ENCODE measurements at regions not wholly inside any gene's neighbourhood (a gene's known extent, or its start where the extent isn't known, plus 50 kb on each side); places are given as distances from the start of the nearest gene placed in this dataset.
"Not testable (repeated sequence)": the region's sequence is repeated elsewhere in the genome, so short reads cannot be mapped to it uniquely, and the experiment has no call there.

DNA sequence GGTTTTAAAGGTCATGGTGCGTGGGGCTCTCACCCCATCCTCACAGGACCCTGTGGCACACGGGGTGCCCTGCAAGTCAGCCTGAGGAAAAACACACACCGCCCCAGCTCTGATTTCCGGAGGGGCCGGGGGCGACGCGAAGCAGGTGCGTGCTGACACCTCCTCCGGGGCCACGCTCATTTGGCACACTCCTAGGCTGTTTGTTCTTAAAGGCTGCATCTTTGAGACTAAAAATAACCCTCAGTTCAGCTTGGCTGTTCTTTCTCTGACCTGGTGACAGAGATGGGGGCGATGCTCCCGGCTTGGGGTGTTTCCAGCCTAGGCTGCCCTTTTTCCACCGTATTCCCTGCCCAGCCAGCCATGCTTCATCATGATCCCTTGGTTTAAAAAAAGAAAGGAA lies 141.5 kb upstream of the TPM1 start:
- no peak for DNase-seq
- no peaks in the 10 kb centered on the region for H3K9me3 ChIP-seq
- no peak overlapping the region for H3K4me3 ChIP-seq
- H3K36me3 ChIP-seq = no peaks in the 10 kb centered on the region
- H3K27me3 ChIP-seq = no peaks in the 10 kb centered on the region

DNA sequence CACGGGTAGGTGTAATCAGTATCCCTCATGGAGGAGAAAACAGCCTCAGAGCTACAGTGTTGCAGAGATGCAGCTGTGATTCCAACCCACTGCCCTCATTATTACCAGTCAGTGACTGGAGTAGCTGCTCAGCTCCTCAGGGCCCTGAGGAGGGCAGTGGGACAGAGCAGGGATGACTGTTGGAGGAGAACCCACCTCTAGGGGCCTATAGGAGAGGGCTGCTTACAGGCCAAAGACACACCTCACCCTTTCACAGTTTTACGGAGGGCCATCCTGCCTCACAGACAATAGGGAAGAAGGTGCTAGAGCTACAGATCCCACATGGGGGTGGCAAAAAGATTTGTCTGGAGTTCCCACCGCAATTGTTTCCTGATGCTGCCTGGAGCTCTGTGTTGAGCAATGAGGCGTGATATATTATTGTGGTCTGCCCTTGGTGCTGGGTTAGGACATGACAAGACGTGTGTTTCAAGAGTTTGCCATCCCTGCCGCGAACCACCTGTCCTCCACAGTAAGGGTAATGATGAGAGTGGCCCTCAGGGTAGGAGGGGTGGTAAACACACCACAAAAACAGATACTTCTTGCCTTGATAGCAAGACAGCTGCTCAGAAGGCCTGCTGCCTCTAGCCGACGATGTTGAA lies 140.5 kb upstream of the TPM1 start:
- H3K4me3 ChIP-seq = no peak overlapping the region
- DNase-seq = no peak
- H3K27me3 ChIP-seq = no peaks in the 10 kb centered on the region

DNA sequence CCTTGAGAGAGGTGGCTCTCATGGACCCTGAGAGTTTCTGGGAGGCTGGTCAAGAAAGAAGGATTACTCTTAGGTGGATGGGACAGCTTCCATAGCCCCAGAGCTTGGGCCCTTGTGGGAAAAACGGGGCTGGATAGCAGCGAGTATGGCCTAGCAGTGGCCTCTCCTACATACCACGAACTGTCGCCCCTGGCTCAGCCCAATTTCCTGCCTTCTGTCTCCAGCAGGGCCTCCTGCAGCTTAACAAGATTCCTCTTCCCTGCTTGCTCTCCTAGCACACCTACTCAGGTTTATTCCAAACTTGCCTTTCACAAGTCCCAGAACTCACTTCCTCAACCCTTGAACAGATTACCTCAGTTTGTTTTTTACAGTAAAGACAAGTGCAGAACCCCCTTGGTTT lies 139.7 kb upstream of the TPM1 start:
- DNase-seq = no peak
- Histone ChIP-seq H3K4me3 (no peak overlapping the region), H3K27me3 (no peaks in the 10 kb centered on the region)

More for the DNA sequence above, 140.5 kb upstream of the TPM1 start:
- no peaks in the 10 kb centered on the region for H3K36me3 ChIP-seq
- no peaks in the 10 kb centered on the region for H3K9me3 ChIP-seq

DNA sequence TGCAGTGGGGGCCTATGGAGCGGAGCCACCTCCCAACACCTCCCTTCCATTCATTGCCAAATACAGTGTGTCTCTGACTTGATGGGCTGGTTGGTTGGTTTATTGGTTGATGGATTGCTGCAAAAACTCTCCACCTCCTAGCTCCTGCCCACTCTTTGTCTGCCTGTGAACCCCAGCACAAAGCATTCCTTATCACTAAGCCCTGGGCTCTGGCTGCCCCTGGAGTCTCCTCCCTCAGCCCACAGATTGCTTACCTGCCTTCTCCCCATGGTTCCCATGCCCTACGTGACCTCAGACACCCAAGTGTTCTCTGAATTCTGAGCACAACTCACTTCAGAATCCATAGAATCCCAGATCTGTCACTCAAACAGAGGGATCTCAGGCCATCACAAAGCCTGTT lies 139.1 kb upstream of the TPM1 start:
- no peak for DNase-seq
- Histone ChIP-seq H3K9me3 (no peaks in the 10 kb centered on the region), H3K27me3 (no peaks in the 10 kb centered on the region), H3K4me3 (no peak overlapping the region), H3K36me3 (no peaks in the 10 kb centered on the region)

More for the DNA sequence above, 139.7 kb upstream of the TPM1 start:
- Histone ChIP-seq H3K36me3 (no peaks in the 10 kb centered on the region), H3K9me3 (no peaks in the 10 kb centered on the region)

DNA sequence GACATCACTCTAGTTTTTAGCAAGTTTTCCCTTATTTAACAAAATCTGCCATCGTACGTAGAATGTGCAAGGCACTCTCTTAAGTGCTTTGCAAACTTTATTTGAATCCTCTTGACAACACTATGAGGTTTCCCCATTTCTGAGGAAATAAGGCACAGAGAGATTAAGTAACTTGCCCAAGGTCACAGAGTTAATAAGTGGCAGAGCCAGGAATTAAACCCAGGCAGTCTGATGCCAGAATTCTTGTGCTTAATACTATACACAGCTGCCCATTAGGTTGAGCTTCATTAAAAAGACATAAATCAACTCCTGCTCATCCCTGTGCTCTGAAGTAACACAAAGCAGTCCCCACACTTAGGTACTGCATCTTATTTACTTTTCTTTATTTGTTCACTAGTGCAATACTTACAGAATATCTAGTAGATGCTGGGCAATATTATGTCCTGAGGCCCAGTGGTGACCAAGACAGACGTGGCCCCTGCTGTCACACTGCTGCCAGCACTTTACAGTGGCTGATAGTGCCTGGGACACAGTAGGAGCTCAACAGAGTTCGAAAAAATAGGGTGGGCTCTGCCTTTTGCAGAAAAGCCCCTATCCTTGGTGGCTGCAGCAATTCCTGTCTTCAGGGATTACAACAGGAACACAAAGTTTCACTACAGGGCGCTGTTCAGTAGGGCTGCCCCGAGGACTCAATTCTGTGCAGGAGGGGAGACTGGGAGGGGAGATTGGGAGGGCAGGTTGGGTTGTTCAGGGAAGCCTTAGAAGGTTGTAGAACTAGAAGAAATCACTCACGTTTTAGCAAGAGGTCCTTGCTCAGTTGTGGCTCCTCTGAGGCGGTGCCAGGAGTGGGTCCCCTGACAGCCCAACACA lies 138.3 kb upstream of the TPM1 start:
- no peaks in the 10 kb centered on the region for H3K9me3 ChIP-seq
- no peak overlapping the region for H3K4me3 ChIP-seq
- no peaks in the 10 kb centered on the region for H3K36me3 ChIP-seq
- no peaks in the 10 kb centered on the region for H3K27me3 ChIP-seq
- no peak for DNase-seq

DNA sequence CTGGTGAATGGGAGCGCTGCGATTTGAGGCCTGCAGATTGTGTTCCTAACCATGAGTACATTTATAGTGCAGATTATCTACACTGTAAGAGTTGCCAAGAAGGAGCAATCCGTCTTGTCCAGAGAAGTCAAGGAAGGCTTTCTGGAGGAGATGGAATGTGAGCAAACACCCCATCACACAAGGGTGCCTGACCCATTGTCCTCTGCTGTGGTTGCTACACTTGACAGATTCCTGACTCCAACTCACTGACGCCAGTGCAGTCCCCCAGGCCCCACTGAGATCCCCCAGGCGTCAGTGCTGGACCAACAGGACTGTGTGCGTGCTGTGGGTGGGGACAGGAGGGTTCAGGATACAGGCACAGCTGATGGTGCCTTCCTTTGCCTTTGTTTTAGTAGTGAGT lies 135.9 kb upstream of the TPM1 start:
- H3K36me3 ChIP-seq = no peaks in the 10 kb centered on the region
- DNase-seq = no peak
- no peaks in the 10 kb centered on the region for H3K27me3 ChIP-seq
- no peaks in the 10 kb centered on the region for H3K9me3 ChIP-seq
- H3K4me3 ChIP-seq = no peak overlapping the region

DNA sequence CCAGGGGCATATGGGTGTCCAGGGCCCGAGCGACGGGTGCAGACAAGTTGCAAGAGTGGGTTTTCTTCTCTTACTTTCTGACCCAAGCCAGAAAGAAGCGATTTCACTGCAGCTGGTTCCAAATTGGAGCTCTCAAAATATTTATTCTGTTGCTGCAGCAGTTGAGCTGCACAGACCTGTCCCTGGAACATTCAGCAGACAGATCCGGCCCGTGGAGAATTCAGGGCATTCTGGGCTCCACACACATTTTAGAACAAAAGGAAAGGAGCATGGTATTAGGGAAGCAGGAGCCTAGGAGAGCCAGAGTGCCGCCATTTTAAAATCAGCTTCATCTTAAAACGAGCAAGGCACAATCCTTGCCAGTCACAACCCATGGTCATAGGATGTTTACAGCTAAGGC lies 135.3 kb upstream of the TPM1 start:
- DNase-seq = no peak
- H3K9me3 ChIP-seq = no peaks in the 10 kb centered on the region

DNA sequence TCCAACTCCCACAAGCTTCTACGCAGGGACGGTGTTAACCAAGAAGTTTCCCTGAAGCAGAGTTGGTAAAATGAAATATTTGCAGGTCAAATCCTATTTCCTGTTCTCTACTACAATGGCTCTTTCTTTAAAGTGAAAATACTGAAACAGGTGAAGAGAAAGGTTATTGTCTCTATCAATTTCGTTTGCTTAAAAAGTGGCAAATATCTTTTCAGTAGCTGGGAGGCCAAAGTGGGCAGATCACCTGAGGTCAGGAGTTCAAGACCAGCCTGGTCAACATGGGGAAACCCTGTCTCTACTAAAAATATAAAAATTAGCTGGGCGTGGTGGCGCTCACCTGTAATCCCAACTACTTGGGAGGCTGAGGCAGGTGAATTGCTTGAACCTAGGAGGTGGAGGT lies 134.2 kb upstream of the TPM1 start:
- H3K36me3 ChIP-seq, H3K27me3 ChIP-seq, H3K9me3 ChIP-seq, H3K4me3 ChIP-seq, DNase-seq: not testable (repeated sequence)

More for the DNA sequence above, 135.3 kb upstream of the TPM1 start:
- no peaks in the 10 kb centered on the region for H3K27me3 ChIP-seq
- H3K36me3 ChIP-seq = no peaks in the 10 kb centered on the region
- no peak overlapping the region for H3K4me3 ChIP-seq

DNA sequence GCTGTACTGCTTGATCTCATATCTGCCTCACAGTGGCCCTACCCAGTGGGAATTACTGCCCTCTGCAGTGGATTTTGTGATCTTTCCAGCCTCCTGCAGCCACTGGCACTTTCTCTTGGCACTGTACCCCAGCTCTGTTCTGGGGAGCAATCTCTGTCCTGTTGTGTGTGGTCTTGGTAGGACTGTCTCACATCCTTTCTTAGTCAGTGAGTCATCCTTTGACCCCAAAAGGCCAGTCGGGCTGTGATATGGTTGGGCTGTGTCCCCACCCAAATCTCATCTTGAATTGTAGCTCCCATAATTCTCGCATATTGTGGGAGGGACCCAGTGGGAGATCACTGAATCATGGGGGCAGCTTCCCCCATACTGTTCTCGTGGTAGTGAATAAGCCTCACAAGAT lies 133.3 kb upstream of the TPM1 start:
- no peaks in the 10 kb centered on the region for H3K36me3 ChIP-seq
- no peak for DNase-seq
- no peaks in the 10 kb centered on the region for H3K9me3 ChIP-seq
- no peaks in the 10 kb centered on the region for H3K27me3 ChIP-seq
- no peak overlapping the region for H3K4me3 ChIP-seq

DNA sequence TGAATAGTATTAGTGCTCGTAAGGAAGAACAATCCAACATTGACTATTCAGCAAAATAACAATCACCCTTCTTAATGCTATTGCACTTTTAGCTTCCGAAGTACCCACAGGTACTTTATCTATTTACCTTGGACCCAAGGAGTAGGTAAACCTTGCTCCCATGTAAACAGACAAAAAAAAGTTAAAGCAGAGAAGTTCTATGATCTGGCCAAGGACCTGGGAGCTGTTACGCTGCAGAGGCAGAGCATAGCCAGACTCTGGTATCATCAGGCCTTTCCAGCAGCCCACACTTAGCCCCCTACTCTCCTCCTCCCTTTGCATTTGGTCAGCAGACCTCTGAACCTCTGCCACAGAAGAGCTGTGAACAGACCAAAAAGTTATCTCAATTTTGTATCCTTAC lies 130.3 kb upstream of the TPM1 start:
- no peak overlapping the region for H3K4me3 ChIP-seq
- H3K9me3 ChIP-seq = no peaks in the 10 kb centered on the region; the same call in none of the 2 replicates
- no peaks in the 10 kb centered on the region for H3K27me3 ChIP-seq
- no peak for DNase-seq
- H3K36me3 ChIP-seq = no peaks in the 10 kb centered on the region

DNA sequence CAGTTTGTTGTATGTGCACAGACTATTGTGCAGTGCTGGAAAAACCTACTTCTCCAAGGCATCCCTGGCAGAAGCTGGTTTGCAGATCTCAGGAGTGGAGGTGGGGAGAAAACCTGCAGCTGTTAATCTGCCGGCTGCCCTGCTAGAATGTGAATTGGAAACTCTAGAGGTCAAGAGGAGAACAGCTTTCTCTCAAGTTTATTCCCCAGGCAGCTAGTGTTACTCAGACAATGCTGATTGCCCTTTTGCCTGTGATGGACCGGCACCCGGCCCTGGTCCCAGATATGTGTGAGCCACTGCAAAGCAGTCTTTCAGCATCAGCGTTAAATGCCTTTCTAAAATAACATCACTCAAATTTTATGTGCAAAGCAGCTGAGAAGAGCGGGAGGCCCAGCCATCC lies 129.7 kb upstream of the TPM1 start:
- H3K9me3 ChIP-seq = no peaks in the 10 kb centered on the region; the same call in none of the 2 replicates
- DNase-seq = no peak
- H3K36me3 ChIP-seq = no peaks in the 10 kb centered on the region
- no peaks in the 10 kb centered on the region for H3K27me3 ChIP-seq
- H3K4me3 ChIP-seq = no peak overlapping the region

DNA sequence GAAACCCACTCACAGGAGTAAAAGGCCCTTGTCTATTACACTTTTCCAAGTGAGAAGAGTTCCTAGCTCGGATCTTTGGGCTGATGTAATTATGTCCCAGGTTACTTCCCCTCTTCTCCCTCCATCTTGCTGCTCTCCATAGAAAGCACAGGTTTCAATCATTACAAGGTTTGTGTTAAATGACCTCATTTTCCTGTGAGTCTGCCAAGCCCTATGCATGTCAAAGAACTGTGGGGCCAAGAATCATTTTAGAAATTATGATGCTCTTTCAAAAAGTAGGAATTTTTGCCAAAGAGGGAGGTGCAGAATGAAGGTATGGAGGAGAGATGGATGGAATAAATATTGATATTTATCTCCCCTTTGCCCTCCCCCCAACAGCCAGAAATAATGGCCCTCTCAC lies 129.3 kb upstream of the TPM1 start:
- Histone ChIP-seq H3K4me3 (no peak overlapping the region), H3K27me3 (no peaks in the 10 kb centered on the region), H3K9me3 (no peaks in the 10 kb centered on the region; the same call in none of the 2 replicates), H3K36me3 (no peaks in the 10 kb centered on the region)
- no peak for DNase-seq

DNA sequence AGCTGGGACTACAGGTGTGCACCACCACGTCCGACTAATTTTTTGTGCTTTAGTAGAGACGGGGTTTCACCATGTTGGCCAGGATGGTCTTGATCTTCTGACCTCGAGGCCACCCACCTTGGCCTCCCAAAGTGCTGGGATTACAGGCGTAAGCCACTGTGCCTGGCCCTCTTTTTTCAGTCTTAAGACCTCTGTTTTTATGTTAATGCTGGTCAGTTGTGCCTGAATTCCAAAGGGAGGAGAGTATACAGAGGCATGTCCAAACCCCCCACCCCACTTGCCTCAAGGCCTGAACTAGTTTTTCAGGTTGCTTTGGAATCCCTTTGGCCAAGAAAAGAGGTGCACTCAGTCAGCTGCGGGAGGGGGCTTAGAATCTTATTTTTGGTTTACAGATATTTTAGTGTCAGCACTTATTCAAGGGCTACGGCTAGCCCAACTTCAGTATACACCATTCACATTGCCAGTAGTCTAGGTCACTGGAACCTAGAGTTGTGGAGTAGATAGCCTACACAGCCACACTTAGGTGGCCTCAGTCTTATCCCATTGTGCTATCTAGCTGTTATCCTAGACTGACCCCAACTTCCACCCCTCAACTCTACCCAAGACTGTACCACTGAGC lies 128.0 kb upstream of the TPM1 start:
- Histone ChIP-seq H3K36me3 (no peaks in the 10 kb centered on the region), H3K27me3 (no peaks in the 10 kb centered on the region), H3K9me3 (no peaks in the 10 kb centered on the region; the same call in none of the 2 replicates), H3K4me3 (no peak overlapping the region)
- no peak for DNase-seq

DNA sequence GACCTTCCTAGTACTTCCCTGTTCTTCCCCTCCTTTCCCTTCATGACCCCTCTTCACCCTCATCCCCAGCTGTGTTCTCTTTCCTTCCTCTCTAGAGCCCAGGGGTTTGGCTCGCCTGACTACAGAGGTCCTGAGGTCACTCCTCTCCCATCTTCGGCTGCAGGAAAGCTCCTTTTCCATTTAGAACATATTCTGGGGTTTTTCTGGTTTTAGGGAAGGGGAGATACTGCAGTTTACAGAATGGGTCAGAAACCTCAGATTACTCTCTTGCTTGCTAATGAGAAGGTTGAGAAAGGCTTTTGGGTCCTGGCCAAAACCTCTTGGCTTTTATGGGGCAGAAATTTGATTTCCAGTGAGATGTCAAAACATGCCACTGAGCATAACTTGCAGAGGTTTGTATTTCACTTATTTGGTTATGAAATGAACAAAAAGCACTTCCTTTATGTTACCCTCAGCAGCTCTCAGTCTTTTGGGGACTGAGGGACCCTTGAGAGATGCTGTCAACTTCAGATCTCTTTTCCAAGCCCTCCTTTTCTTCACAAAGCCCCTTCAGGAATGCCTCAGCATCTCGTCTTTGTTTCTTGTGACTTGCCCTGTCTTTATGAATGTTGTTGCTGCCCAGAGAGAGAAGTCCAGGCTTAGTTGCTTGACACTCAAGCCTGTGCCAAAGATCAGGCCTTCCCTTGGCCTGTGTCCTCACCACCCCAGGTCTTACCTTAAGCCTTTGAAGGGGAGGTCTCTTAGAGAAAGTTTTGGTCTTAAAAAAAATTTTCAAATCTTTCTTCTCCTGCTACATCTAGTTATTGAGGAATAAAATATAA lies 121.7 kb upstream of the TPM1 start:
- Histone ChIP-seq H3K36me3 (no peaks in the 10 kb centered on the region), H3K27me3 (no peaks in the 10 kb centered on the region), H3K4me3 (no peak overlapping the region), H3K9me3 (no peaks in the 10 kb centered on the region)
- no peak for DNase-seq

DNA sequence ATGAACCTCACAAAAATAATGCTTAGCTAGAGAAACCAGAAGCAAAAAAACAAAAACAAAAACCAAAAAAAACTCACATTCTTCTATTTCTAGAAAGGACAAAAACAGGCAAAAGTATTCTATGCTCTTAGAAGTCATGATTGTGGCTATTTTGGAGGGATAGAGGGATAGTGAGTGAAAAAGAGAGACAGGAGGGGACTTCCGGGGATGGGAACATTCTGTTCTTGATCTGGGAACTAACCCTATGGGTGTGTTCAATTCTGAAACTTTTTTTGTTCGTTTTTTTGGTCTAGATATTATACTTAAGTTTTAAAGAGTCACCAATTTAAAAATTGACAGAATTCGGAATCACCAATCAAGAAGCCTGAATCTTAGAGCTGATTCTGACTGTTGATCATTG lies 120.0 kb upstream of the TPM1 start:
- no peak overlapping the region for H3K4me3 ChIP-seq
- no peaks in the 10 kb centered on the region for H3K36me3 ChIP-seq
- DNase-seq = no peak
- H3K9me3 ChIP-seq = no peaks in the 10 kb centered on the region
- no peaks in the 10 kb centered on the region for H3K27me3 ChIP-seq

DNA sequence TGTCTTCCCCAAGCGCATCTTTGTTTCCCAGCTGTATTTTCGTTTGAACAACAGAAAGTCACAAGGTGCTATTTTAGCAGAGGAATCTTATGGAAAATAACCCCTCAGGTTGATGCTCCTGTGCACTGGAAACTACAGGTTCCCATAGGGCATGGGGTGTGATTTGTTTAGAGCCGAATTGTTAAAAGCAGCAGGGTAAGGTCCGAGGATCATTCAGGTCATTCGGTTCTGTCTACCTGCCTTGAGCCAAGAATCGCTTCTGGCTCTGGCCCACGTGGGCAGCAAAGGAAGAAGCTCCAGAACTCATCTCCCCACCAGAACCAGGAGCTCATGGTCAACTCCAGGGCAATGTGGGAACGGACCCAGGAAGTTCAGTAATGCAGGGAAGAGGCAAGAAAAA lies 116.7 kb upstream of the TPM1 start:
- Histone ChIP-seq H3K4me3 (no peak overlapping the region), H3K9me3 (no peaks in the 10 kb centered on the region), H3K36me3 (no peaks in the 10 kb centered on the region), H3K27me3 (no peaks in the 10 kb centered on the region)
- no peak for DNase-seq

DNA sequence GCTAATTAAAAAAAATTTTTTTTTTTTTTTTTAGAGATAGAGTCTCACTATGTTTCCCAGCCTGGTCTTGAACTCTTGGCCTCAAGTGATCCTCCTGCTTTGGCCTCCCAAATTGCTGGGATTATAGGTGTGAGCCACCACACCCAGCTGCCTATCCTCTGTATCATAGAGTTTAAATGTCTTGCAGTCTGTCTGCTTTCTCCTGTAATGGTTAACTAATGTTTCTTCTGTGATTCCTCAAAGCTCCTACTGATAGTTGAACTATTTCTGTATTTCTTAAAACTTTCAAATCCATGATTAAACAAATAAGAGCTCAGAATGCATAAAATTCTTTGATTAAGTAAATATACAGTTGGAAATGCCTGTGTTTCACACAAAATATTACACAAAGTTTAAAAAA lies 115.4 kb upstream of the TPM1 start:
- DNase-seq = no peak

More for the DNA sequence above, 115.4 kb upstream of the TPM1 start:
- Histone ChIP-seq H3K9me3 (no peaks in the 10 kb centered on the region), H3K27me3 (no peaks in the 10 kb centered on the region), H3K36me3 (no peaks in the 10 kb centered on the region), H3K4me3 (no peak overlapping the region)
